ENCODE measurements at regions not wholly inside any gene's neighbourhood (a gene's known extent, or its start where the extent isn't known, plus 50 kb on each side); places are given as distances from the start of the nearest gene placed in this dataset.

DNA sequence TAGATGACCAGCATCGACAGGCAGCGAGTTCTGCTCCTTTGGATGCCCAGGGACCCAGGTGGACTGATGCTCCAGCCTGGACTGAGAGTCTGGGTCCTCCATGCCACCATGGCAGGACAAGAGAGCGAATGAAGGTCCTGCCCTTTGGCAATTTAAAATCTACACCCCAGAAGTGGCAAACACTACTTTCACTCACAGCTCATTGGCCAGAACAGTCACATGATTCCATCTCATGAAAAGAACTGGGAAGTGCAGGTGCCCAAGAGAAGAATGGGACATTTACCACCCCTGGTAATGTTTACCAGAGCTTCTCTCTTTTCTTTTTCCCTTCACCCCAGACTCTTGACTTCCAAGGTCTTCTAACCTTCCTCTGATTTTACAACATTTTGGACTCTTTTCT lies 87.8 kb upstream of the SLCO3A1 start:
- TF ChIP-seq EZH2 (IDR thresholded peaks at IDR 0.05; ENCODE audit: borderline replicate concordance, low read length) (no peak), CTCF (IDR thresholded peaks at IDR 0.05; ENCODE audit: low read length) (no peak)
